CD14-positive monocyte (primary cell): ENCODE measurements at regions not wholly inside any gene's neighbourhood (a gene's known extent, or its start where the extent isn't known, plus 50 kb on each side); places are given as distances from the start of the nearest gene placed in this dataset.

Source experiments
- DNase-seq, 3 donors: peaks; one replicate each; pipeline ENCODE4 v3.0.0-alpha.2; 2011 to 2022
- H2AFZ ChIP-seq: 2 replicates; pipeline ENCODE4 v1.6.0; 2012; ENCODE audit warnings: mild to moderate bottlenecking, low read depth, low read length, inconsistent platforms; ENCODE audit not compliant: insufficient read depth, poor library complexity, severe bottlenecking
- H3K27ac ChIP-seq, 2 donors: 1 replicate in 1 of 2; 2 replicates in 1 of 2; pipeline ENCODE4 v1.5.1; 2012 to 2013; ENCODE audit warnings: low read length in 2 of 2, control low read depth in 1 of 2, inconsistent platforms in 1 of 2, low read depth in 1 of 2, mild to moderate bottlenecking in 1 of 2
- H3K27me3 ChIP-seq, 2 donors: one replicate each; pipeline versions ENCODE4 v1.6.0 to v1.6.1; 2011 to 2013; ENCODE audit warnings: low read length in 2 of 2; ENCODE audit not compliant: control insufficient read depth in 2 of 2, insufficient read depth in 2 of 2
- H3K36me3 ChIP-seq, 2 donors: replicated peaks in 1 of 2; 1 replicate in 1 of 2; 2 replicates in 1 of 2; pipeline versions ENCODE4 v1.5.1 to v1.6.1; 2012 to 2013; ENCODE audit warnings: low read length in 2 of 2, control low read depth in 1 of 2, inconsistent platforms in 1 of 2, mild to moderate bottlenecking in 1 of 2; ENCODE audit not compliant: insufficient read depth in 2 of 2, control insufficient read depth in 1 of 2
- H3K4me1 ChIP-seq, 2 donors: 1 replicate in 1 of 2; 2 replicates in 1 of 2; pipeline versions ENCODE4 v1.5.1 to v1.6.1; 2012 to 2013; ENCODE audit warnings: low read length in 2 of 2, control low read depth in 1 of 2, inconsistent platforms in 1 of 2, mild to moderate bottlenecking in 1 of 2, moderate library complexity in 1 of 2; ENCODE audit not compliant: insufficient read depth in 2 of 2, control insufficient read depth in 1 of 2
- H3K4me2 ChIP-seq: replicated peaks from 2 replicates; pipeline ENCODE3; 2012; ENCODE audit warnings: low read length, moderate library complexity, mild to moderate bottlenecking; ENCODE audit not compliant: poor library complexity, severe bottlenecking; ENCODE audit errors: extremely low read depth
- H3K4me3 ChIP-seq, 3 experiments: fragments of 200-600 bp in 1 of 3; sonication (generic) in 1 of 3; replicated peaks in 1 of 3; 1 replicate in 2 of 3; 2 replicates in 1 of 3; pipeline ENCODE4 v1.5.1; 2011 to 2013; ENCODE audit warnings: low read length in 3 of 3, mild to moderate bottlenecking in 3 of 3, control low read depth in 2 of 3, low read depth in 2 of 3, inconsistent platforms in 1 of 3, moderate library complexity in 1 of 3
- H3K79me2 ChIP-seq: 2 replicates; pipeline ENCODE4 v1.6.0; 2012; ENCODE audit warnings: mild to moderate bottlenecking, control low read depth, inconsistent platforms, low read length, moderate library complexity; ENCODE audit not compliant: insufficient read depth
- H3K9ac ChIP-seq: 2 replicates; pipeline ENCODE4 v1.6.0; 2017; ENCODE audit warnings: low read length, mild to moderate bottlenecking; ENCODE audit not compliant: insufficient read depth, poor library complexity, severe bottlenecking
- H3K9me3 ChIP-seq, 2 donors: replicated peaks in 1 of 2; 1 replicate in 1 of 2; 2 replicates in 1 of 2; pipeline versions ENCODE4 v1.5.1 to v1.6.1; 2012 to 2013; ENCODE audit warnings: low read length in 2 of 2, control low read depth in 1 of 2; ENCODE audit not compliant: control insufficient read depth in 1 of 2, insufficient read depth in 1 of 2
- H4K20me1 ChIP-seq: 2 replicates; pipeline ENCODE4 v1.6.0; 2012; ENCODE audit warnings: mild to moderate bottlenecking, low read length, control low read depth, moderate library complexity; ENCODE audit not compliant: insufficient read depth
- H3K27ac Mint-ChIP-seq, 7 donors: one replicate each; pipeline ENCODE4 v1.8.0; 2020; ENCODE audit warnings: mild to moderate bottlenecking in 7 of 7, mixed read lengths in 7 of 7, moderate library complexity in 6 of 7, inconsistent platforms in 2 of 7
- H3K27me3 Mint-ChIP-seq, 3 donors: one replicate each; pipeline ENCODE4 v1.8.0; 2021 to 2022; ENCODE audit warnings: low read depth in 3 of 3, mild to moderate bottlenecking in 3 of 3, mixed read lengths in 3 of 3, moderate library complexity in 3 of 3, inconsistent platforms in 1 of 3
- H3K36me3 Mint-ChIP-seq, 2 donors: one replicate each; pipeline ENCODE4 v1.8.0; 2020; ENCODE audit warnings: mixed read lengths in 2 of 2, inconsistent platforms in 1 of 2, mild to moderate bottlenecking in 1 of 2
- H3K4me1 Mint-ChIP-seq: one replicate; pipeline ENCODE4 v1.8.0; 2020; ENCODE audit warnings: mild to moderate bottlenecking, mixed read lengths
- H3K4me3 Mint-ChIP-seq, 2 donors: one replicate each; pipeline ENCODE4 v1.8.0; 2020; ENCODE audit warnings: mild to moderate bottlenecking in 2 of 2, mixed read lengths in 2 of 2, moderate library complexity in 1 of 2
- H3K9me3 Mint-ChIP-seq, 7 donors: one replicate each; pipeline ENCODE4 v1.8.0; 2020 to 2022; ENCODE audit warnings: mixed read lengths in 7 of 7, mild to moderate bottlenecking in 6 of 7, moderate library complexity in 6 of 7, inconsistent platforms in 2 of 7
- WGBS: methylation state at CpG from one replicate; pipeline ENCODE4 v1.1.5; 2013; ENCODE audit warnings: missing lambda C conversion rate; ENCODE audit not compliant: insufficient coverage; 5-methylcytosine and 5-hydroxymethylcytosine counted together
- intact Hi-C, 2 donors: fragments of 100-400 bp; cut with micrococcal nuclease; formaldehyde crosslinking; loops; one replicate each; pipeline versions ENCODE4 v1.15.0 to v1.15.1; 2023
- TF ChIP-seq, protein P1 (sequence below): fragments of 200-600 bp; IDR thresholded peaks from one replicate; pipeline ENCODE4 v1.8.0; 2022; ENCODE audit warnings: antibody characterized with exemption, mild to moderate bottlenecking

DNA sequence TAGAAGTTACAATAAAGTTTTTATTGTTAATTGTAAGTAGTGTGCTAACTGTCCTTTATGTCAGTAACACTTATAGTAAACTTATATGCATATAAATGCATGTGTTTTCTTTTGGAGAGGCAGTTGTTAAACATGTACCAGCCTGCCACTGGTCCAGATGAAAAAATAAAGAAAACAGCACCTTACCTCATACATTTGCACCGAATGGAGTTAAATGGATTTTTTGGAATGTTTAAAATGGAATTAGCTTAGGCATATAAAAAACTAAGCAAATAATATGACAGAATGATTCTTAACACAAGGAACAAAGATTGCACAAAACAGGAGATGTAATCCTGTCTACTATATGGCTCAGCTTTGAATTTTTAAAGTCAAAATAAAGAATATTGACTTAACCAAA, 50.2 kb upstream of the ALDH1A3 start:
- intact Hi-C loops: no loop called here
- H3K79me2 ChIP-seq: no peaks in the 10 kb centered on the region
- Mint-ChIP-seq H3K36me3 (no peaks in the 10 kb centered on the region), H3K4me1 (peaks cover 26% of the 10 kb centered on the region), H3K9me3 (peaks cover 0 to 5% (median 3%) of the 10 kb centered on the region in 7 donors), H3K27me3 (peaks cover 1 to 7% (median 5%) of the 10 kb centered on the region in 3 donors), H3K27ac (no peak overlapping the region), H3K4me3 (no peak overlapping the region)
- H3K4me3 ChIP-seq: no peak overlapping the region
- no peak overlapping the region for H3K4me2 ChIP-seq
- WGBS: no CpG with 5 or more reads among the region's 1 CpG
- DNase-seq: no peak
- H3K27ac ChIP-seq: no peak overlapping the region
- no peak overlapping the region for H2AFZ ChIP-seq
- TF ChIP-seq, protein P1, sequence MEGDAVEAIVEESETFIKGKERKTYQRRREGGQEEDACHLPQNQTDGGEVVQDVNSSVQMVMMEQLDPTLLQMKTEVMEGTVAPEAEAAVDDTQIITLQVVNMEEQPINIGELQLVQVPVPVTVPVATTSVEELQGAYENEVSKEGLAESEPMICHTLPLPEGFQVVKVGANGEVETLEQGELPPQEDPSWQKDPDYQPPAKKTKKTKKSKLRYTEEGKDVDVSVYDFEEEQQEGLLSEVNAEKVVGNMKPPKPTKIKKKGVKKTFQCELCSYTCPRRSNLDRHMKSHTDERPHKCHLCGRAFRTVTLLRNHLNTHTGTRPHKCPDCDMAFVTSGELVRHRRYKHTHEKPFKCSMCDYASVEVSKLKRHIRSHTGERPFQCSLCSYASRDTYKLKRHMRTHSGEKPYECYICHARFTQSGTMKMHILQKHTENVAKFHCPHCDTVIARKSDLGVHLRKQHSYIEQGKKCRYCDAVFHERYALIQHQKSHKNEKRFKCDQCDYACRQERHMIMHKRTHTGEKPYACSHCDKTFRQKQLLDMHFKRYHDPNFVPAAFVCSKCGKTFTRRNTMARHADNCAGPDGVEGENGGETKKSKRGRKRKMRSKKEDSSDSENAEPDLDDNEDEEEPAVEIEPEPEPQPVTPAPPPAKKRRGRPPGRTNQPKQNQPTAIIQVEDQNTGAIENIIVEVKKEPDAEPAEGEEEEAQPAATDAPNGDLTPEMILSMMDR: no peak
- no peaks in the 10 kb centered on the region for H3K36me3 ChIP-seq
- H3K4me1 ChIP-seq: peaks cover 16% of the 10 kb centered on the region in 2 donors
- H3K27me3 ChIP-seq: no peaks in the 10 kb centered on the region
- no peaks in the 10 kb centered on the region for H4K20me1 ChIP-seq
- H3K9me3 ChIP-seq: no peaks in the 10 kb centered on the region
- no peak overlapping the region for H3K9ac ChIP-seq
